GM23338 (cell line): ENCODE measurements at regions not wholly inside any gene's neighbourhood (a gene's known extent, or its start where the extent isn't known, plus 50 kb on each side); places are given as distances from the start of the nearest gene placed in this dataset.
A peak's percentile ranks its signal among the peaks of the same experiment; 100 is the strongest.

Experiments used
- ATAC-seq: fragments of 200-7000 bp; cut with Tn5 transposase; 3 replicates; pipeline ENCODE4 v1.9.1; 2020
- DNase-seq: peaks from one replicate; pipeline ENCODE4 v3.0.0-alpha.2; 2015; ENCODE audit warnings: low spot score
- H2AFZ ChIP-seq: fragments of 200-600 bp; sonication (generic); 2 replicates; pipeline ENCODE4 v1.8.0; 2016; ENCODE audit warnings: antibody characterized with exemption, mild to moderate bottlenecking, moderate library complexity
- H3F3A ChIP-seq: fragments of 200-600 bp; sonication (generic); replicated peaks from 2 replicates; pipeline ENCODE4 v1.8.0; 2017; ENCODE audit warnings: antibody characterized with exemption, mixed run types, low read depth
- H3K27ac ChIP-seq: fragments of 200-600 bp; sonication (generic); 2 replicates; pipeline ENCODE4 v1.6.1; 2016; ENCODE audit warnings: low read depth
- H3K27me3 ChIP-seq: fragments of 200-600 bp; sonication (generic); 2 replicates; pipeline ENCODE4 v1.8.0; 2016; ENCODE audit warnings: mild to moderate bottlenecking, mixed run types, moderate library complexity; ENCODE audit not compliant: insufficient read depth
- H3K36me3 ChIP-seq: fragments of 200-600 bp; sonication (generic); 2 replicates; pipeline ENCODE4 v1.8.0; 2016; ENCODE audit warnings: mild to moderate bottlenecking; ENCODE audit not compliant: insufficient read depth
- H3K4me1 ChIP-seq: fragments of 200-600 bp; sonication (generic); 2 replicates; pipeline ENCODE4 v1.8.0; 2016; ENCODE audit warnings: mild to moderate bottlenecking, moderate library complexity; ENCODE audit not compliant: insufficient read depth
- H3K4me2 ChIP-seq: fragments of 200-600 bp; sonication (generic); 2 replicates; pipeline ENCODE4 v1.7.1; 2017; ENCODE audit warnings: mixed run types
- H3K4me3 ChIP-seq: fragments of 200-600 bp; sonication (generic); 2 replicates; pipeline ENCODE4 v1.6.1; 2016; ENCODE audit warnings: mixed run types
- H3K79me2 ChIP-seq: fragments of 200-600 bp; sonication (generic); replicated peaks from 2 replicates; pipeline ENCODE4 v1.8.0; 2017; ENCODE audit warnings: mild to moderate bottlenecking; ENCODE audit not compliant: insufficient read depth
- H3K9me2 ChIP-seq: fragments of 200-600 bp; sonication (generic); 2 replicates; pipeline ENCODE4 v1.8.0; 2017; ENCODE audit not compliant: insufficient read depth
- H4K20me1 ChIP-seq: fragments of 200-600 bp; sonication (generic); replicated peaks from 2 replicates; pipeline ENCODE4 v1.8.0; 2017; ENCODE audit warnings: mild to moderate bottlenecking; ENCODE audit not compliant: insufficient read depth
- H3K27ac Mint-ChIP-seq: 2 replicates; pipeline ENCODE4 v1.8.0; 2020; ENCODE audit warnings: inconsistent platforms, mild to moderate bottlenecking, moderate library complexity, mixed read lengths
- H3K27me3 Mint-ChIP-seq: 3 replicates; pipeline ENCODE4 v1.8.0; 2022; ENCODE audit warnings: low read depth, mild to moderate bottlenecking, moderate library complexity, mixed read lengths, inconsistent platforms; ENCODE audit not compliant: insufficient read depth, poor library complexity
- H3K36me3 Mint-ChIP-seq: 3 replicates; pipeline ENCODE4 v1.8.0; 2021; ENCODE audit warnings: low read depth, mild to moderate bottlenecking, inconsistent platforms, moderate library complexity, mixed read lengths
- H3K4me1 Mint-ChIP-seq: 3 replicates; pipeline ENCODE4 v1.8.0; 2020; ENCODE audit warnings: mild to moderate bottlenecking, inconsistent platforms, mixed read lengths
- H3K4me3 Mint-ChIP-seq: 3 replicates; pipeline ENCODE4 v1.8.0; 2021; ENCODE audit warnings: moderate library complexity, mild to moderate bottlenecking, inconsistent platforms, mixed read lengths
- H3K9me3 Mint-ChIP-seq: 3 replicates; pipeline ENCODE4 v1.8.0; 2020; ENCODE audit warnings: moderate library complexity, mild to moderate bottlenecking, inconsistent platforms, mixed read lengths
- CREB1 ChIP-seq: fragments of 250-450 bp; sonication (Bioruptor Pico); IDR thresholded peaks from 2 replicates; pipeline ENCODE4 v1.5.0; 2020; ENCODE audit warnings: low read depth, mild to moderate bottlenecking, moderate library complexity
- ETS1 ChIP-seq: IDR thresholded peaks from 2 replicates; pipeline ENCODE4 v1.6.1; 2016; ENCODE audit warnings: antibody characterized with exemption
- EZH2 ChIP-seq: fragments of 200-600 bp; sonication (generic); IDR thresholded peaks from one replicate; pipeline ENCODE4 v1.8.0; 2017; ENCODE audit warnings: antibody characterized with exemption, mild to moderate bottlenecking, low read depth; ENCODE audit not compliant: unreplicated experiment
- ZNF114 ChIP-seq: fragments of 250-450 bp; sonication (Bioruptor Pico); IDR thresholded peaks from 2 replicates; pipeline ENCODE4 v1.5.0; 2020; ENCODE audit warnings: mild to moderate bottlenecking, moderate library complexity
- ZNF331 ChIP-seq: fragments of 250-450 bp; sonication (Bioruptor Pico); IDR thresholded peaks from 2 replicates; pipeline ENCODE4 v1.5.0; 2020; ENCODE audit warnings: low read depth, mild to moderate bottlenecking, moderate library complexity
- ZNF462 ChIP-seq: fragments of 250-450 bp; sonication (Bioruptor Pico); IDR thresholded peaks from 2 replicates; pipeline ENCODE4 v1.5.0; 2020; ENCODE audit warnings: mild to moderate bottlenecking, moderate library complexity
- TF ChIP-seq, protein P1 (sequence below), 2 experiments: fragments of 200-600 bp in 1 of 2; sonication (generic) in 1 of 2; conservative IDR thresholded peaks; 2 replicates each; pipeline versions ENCODE4 v1.5.1 to v1.6.1; 2016 to 2017; ENCODE audit warnings: antibody characterized with exemption in 2 of 2, low read depth in 2 of 2, mild to moderate bottlenecking in 2 of 2, moderate library complexity in 1 of 2

DNA sequence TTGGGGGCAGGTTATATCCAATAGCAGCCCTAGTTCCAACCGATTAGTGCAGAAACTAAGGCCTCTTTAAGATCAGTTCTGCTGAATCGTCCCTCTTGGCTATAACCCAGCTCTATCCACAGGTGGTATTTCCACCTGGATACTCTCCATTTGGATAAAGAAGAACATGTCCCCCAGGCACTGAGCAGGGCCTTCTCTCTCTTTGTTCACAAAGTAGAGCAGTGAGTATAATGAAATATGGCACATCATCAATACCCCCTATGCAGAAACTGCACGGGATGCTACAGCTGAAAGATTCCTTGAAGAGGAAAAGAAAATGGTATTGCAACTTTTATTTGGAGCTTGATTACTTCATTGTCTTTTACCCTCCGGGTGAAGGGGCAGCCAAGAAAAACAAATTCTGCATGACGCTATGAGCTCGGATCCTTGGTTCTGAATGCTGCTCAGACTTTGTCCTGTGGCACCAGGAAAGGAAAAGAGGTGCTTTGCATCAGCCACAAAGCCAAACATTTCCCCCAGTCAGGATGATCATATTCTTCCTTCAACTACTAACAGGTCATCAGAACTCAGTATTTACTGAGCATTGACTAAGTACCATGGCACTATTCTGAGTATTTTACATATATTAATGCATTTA lies 399.7 kb downstream of the NPIPA8 start (continued):
- TF ChIP-seq ZNF462 (CRISPR knock-in tag) (no peak), ETS1 (no peak), EZH2 (no peak), ZNF331 (CRISPR knock-in tag) (no peak), CREB1 (CRISPR knock-in tag) (no peak), ZNF114 (no peak)

- Histone ChIP-seq H3K4me1 (peaks cover 11% of the 10 kb centered on the region), H3K4me3 (no peak overlapping the region), H3F3A (no peaks in the 10 kb centered on the region), H3K27me3 (no peaks in the 10 kb centered on the region), H3K4me2 (no peak overlapping the region), H3K36me3 (no peaks in the 10 kb centered on the region; the same call in 1 of the 2 replicates), H3K27ac (no peak overlapping the region), H3K79me2 (no peaks in the 10 kb centered on the region), H2AFZ (no peak overlapping the region), H3K9me2 (0 out of 2 replicates have a peak, but pooled peaks cover 9% of the 10 kb centered on the region), H4K20me1 (no peaks in the 10 kb centered on the region)
- Mint-ChIP-seq H3K9me3 (peaks cover 27% of the 10 kb centered on the region), H3K4me3 (no peak overlapping the region), H3K4me1 (peaks cover 18% of the 10 kb centered on the region), H3K27me3 (no peaks in the 10 kb centered on the region), H3K27ac (no peak overlapping the region), H3K36me3 (peaks cover 11% of the 10 kb centered on the region; the same call in 2 of the 3 replicates)
- ATAC-seq (no peak), DNase-seq (peak; percentile 34)
- TF ChIP-seq ZNF114 (no peak), EZH2 (no peak)
- TF ChIP-seq, protein P1, sequence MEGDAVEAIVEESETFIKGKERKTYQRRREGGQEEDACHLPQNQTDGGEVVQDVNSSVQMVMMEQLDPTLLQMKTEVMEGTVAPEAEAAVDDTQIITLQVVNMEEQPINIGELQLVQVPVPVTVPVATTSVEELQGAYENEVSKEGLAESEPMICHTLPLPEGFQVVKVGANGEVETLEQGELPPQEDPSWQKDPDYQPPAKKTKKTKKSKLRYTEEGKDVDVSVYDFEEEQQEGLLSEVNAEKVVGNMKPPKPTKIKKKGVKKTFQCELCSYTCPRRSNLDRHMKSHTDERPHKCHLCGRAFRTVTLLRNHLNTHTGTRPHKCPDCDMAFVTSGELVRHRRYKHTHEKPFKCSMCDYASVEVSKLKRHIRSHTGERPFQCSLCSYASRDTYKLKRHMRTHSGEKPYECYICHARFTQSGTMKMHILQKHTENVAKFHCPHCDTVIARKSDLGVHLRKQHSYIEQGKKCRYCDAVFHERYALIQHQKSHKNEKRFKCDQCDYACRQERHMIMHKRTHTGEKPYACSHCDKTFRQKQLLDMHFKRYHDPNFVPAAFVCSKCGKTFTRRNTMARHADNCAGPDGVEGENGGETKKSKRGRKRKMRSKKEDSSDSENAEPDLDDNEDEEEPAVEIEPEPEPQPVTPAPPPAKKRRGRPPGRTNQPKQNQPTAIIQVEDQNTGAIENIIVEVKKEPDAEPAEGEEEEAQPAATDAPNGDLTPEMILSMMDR (conservative IDR thresholded peaks at IDR 0.05; ENCODE audit: low read depth in 2 of 2), result peak; percentile 26 to 53; a peak in 3 of 4 replicates
Measured at GRCh38 chr16:17930280-17930679, 406.3 kb downstream of the NPIPA8 start.
